22Rv1 (cell line): ENCODE measurements at regions not wholly inside any gene's neighbourhood (a gene's known extent, or its start where the extent isn't known, plus 50 kb on each side); places are given as distances from the start of the nearest gene placed in this dataset.

Source experiments
- ZFX ChIP-seq: fragments of 450-650 bp; IDR thresholded peaks from 2 replicates; pipeline ENCODE4 v1.6.1; 2017; ENCODE audit warnings: antibody characterized with exemption, borderline replicate concordance
- TF ChIP-seq, protein P1 (sequence below): fragments of 450-650 bp; IDR thresholded peaks from 2 replicates; pipeline ENCODE4 v1.5.1; 2017; ENCODE audit warnings: mild to moderate bottlenecking

DNA sequence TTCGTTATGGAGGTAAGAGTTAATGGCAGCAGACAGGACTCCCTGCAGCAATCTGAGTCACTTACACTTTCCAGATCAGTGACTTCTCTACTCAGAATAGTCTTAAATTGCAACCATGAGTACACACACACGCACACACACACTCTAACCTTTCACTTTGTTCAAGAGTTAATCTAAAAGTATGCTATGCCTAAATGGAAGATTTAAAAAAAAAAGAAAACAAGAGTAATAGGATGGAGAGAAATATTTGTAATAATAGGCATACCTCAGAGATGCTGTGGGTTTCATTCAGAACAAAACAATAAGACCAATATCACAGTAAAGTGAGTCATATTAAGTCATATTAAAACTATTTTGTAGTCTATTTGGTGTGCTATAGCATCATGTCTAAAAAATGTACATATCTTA, 969.1 kb upstream of the PCDH10 start:
- TF ChIP-seq, protein P1, sequence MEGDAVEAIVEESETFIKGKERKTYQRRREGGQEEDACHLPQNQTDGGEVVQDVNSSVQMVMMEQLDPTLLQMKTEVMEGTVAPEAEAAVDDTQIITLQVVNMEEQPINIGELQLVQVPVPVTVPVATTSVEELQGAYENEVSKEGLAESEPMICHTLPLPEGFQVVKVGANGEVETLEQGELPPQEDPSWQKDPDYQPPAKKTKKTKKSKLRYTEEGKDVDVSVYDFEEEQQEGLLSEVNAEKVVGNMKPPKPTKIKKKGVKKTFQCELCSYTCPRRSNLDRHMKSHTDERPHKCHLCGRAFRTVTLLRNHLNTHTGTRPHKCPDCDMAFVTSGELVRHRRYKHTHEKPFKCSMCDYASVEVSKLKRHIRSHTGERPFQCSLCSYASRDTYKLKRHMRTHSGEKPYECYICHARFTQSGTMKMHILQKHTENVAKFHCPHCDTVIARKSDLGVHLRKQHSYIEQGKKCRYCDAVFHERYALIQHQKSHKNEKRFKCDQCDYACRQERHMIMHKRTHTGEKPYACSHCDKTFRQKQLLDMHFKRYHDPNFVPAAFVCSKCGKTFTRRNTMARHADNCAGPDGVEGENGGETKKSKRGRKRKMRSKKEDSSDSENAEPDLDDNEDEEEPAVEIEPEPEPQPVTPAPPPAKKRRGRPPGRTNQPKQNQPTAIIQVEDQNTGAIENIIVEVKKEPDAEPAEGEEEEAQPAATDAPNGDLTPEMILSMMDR = no peak
- TF ChIP-seq ZFX = no peak
